Breast epithelium (tissue), 4 donors: ENCODE measurements at regions not wholly inside any gene's neighbourhood (a gene's known extent, or its start where the extent isn't known, plus 50 kb on each side); places are given as distances from the start of the nearest gene placed in this dataset.

Experiments used
- DNase-seq, 2 donors: peaks; one replicate each; pipeline ENCODE4 v3.0.0-alpha.2; 2019; ENCODE audit warnings: low spot score in 2 of 2
- H3K27ac ChIP-seq, 2 donors: fragments of 200-600 bp; sonication (generic) in 1 of 2; one replicate each; pipeline ENCODE4 v1.5.1; 2016 to 2019; ENCODE audit warnings: mild to moderate bottlenecking in 1 of 2
- H3K27me3 ChIP-seq, 2 donors: fragments of 200-600 bp; sonication (generic) in 1 of 2; one replicate each; pipeline versions ENCODE4 v1.5.1 to v1.6.0; 2017 to 2019; ENCODE audit warnings: control low read depth in 1 of 2, mild to moderate bottlenecking in 1 of 2
- H3K36me3 ChIP-seq: fragments of 200-600 bp; one replicate; pipeline ENCODE4 v1.5.1; 2019
- H3K4me1 ChIP-seq, 2 donors: fragments of 200-600 bp; sonication (generic); one replicate each; pipeline ENCODE4 v1.5.1; 2016 to 2019; ENCODE audit warnings: control low read depth in 1 of 2
- H3K4me3 ChIP-seq, 3 donors: fragments of 200-600 bp; sonication (generic); 1 replicate in 2 of 3; 2 replicates in 1 of 3; pipeline ENCODE4 v1.5.1; 2016 to 2019; ENCODE audit warnings: mild to moderate bottlenecking in 3 of 3, moderate library complexity in 2 of 3
- H3K9me3 ChIP-seq, 2 donors: fragments of 200-600 bp; sonication (generic) in 1 of 2; one replicate each; pipeline ENCODE4 v1.5.1; 2016 to 2019; ENCODE audit warnings: control low read depth in 1 of 2
- POLR2A ChIP-seq: fragments of 450-650 bp; IDR thresholded peaks from one replicate; pipeline ENCODE4 v1.6.1; 2016; ENCODE audit warnings: antibody characterized with exemption, mild to moderate bottlenecking, moderate library complexity
- POLR2AphosphoS5 ChIP-seq, 3 donors: sonication (generic); formaldehyde crosslinking; IDR thresholded peaks; one replicate each; pipeline ENCODE4 v1.6.1; 2017; ENCODE audit warnings: antibody characterized with exemption in 3 of 3
- intact Hi-C: fragments of 100-400 bp; cut with DNase I; formaldehyde crosslinking; loops from one replicate; pipeline ENCODE4 v1.15.1; 2023; ENCODE audit warnings: low total_unique reads
- TF ChIP-seq, protein P1 (sequence below), 3 donors: fragments of 450-650 bp; IDR thresholded peaks; one replicate each; pipeline ENCODE4 v1.5.1; 2016 to 2017; ENCODE audit warnings: antibody characterized with exemption in 3 of 3, mild to moderate bottlenecking in 3 of 3, moderate library complexity in 3 of 3

DNA sequence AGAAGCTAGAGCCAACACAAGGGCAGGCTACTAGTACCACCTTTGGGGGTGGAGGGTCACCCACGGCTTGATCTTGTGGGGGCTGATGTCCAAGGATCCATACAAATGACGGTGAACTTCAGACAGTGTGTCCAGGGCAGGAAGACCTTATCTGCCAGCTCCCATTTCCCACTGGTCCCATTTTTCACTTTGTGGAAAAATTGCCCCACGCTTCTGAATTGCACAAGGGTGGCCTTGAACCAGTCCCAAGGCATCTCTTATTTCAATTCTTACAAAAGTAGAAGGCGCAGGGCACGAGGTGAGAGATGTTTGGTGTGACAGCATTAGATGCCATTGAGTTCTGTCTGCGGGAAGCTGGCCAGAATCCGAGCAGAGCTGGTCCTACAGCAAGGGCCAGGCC, 252.7 kb upstream of the CELF2 start:
- Histone ChIP-seq H3K36me3 (no peaks in the 10 kb centered on the region), H3K4me3 (no peak overlapping the region), H3K4me1 (no peaks in the 10 kb centered on the region), H3K9me3 (no peaks in the 10 kb centered on the region), H3K27ac (no peak overlapping the region), H3K27me3 (no peaks in the 10 kb centered on the region)
- DNase-seq: no peak
- intact Hi-C loops: no loop called here
- TF ChIP-seq POLR2A (no peak), POLR2AphosphoS5 (IDR thresholded peaks at IDR 0.05) (no peak)
- TF ChIP-seq, protein P1, sequence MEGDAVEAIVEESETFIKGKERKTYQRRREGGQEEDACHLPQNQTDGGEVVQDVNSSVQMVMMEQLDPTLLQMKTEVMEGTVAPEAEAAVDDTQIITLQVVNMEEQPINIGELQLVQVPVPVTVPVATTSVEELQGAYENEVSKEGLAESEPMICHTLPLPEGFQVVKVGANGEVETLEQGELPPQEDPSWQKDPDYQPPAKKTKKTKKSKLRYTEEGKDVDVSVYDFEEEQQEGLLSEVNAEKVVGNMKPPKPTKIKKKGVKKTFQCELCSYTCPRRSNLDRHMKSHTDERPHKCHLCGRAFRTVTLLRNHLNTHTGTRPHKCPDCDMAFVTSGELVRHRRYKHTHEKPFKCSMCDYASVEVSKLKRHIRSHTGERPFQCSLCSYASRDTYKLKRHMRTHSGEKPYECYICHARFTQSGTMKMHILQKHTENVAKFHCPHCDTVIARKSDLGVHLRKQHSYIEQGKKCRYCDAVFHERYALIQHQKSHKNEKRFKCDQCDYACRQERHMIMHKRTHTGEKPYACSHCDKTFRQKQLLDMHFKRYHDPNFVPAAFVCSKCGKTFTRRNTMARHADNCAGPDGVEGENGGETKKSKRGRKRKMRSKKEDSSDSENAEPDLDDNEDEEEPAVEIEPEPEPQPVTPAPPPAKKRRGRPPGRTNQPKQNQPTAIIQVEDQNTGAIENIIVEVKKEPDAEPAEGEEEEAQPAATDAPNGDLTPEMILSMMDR (IDR thresholded peaks at IDR 0.05): no peak

- no peak overlapping the region for H3K4me3 ChIP-seq
- H3K27me3 ChIP-seq: no peaks in the 10 kb centered on the region
- H3K4me1 ChIP-seq: no peaks in the 10 kb centered on the region
- DNase-seq: no peak
- H3K27ac ChIP-seq: no peak overlapping the region
- no peak for TF ChIP-seq POLR2A
- TF ChIP-seq, protein P1 (IDR thresholded peaks at IDR 0.05): no peak
- no peak for TF ChIP-seq POLR2AphosphoS5 (IDR thresholded peaks at IDR 0.05)
- intact Hi-C loops: no loop called here
- H3K9me3 ChIP-seq: no peaks in the 10 kb centered on the region
- H3K36me3 ChIP-seq: no peaks in the 10 kb centered on the region
Observed at GRCh38 chr10:10772411-10772810, 245.3 kb upstream of the CELF2 start.

- Histone ChIP-seq H3K36me3 (no peaks in the 10 kb centered on the region), H3K27ac (no peak overlapping the region), H3K4me3 (no peak overlapping the region), H3K9me3 (no peaks in the 10 kb centered on the region), H3K27me3 (no peaks in the 10 kb centered on the region), H3K4me1 (no peaks in the 10 kb centered on the region)
- TF ChIP-seq, protein P1 (IDR thresholded peaks at IDR 0.05): no peak
- no peak for TF ChIP-seq POLR2A
- no peak for TF ChIP-seq POLR2AphosphoS5 (IDR thresholded peaks at IDR 0.05)
- intact Hi-C loops: no loop called here
- no peak for DNase-seq
Observed at GRCh38 chr10:10772874-10773508, 244.7 kb upstream of the CELF2 start.

GRCh38 chr10:10774416-10774815, 243.3 kb upstream of the CELF2 start:
- DNase-seq: no peak
- H3K36me3 ChIP-seq: no peaks in the 10 kb centered on the region

GRCh38 chr10:10776363-10776762, 241.3 kb upstream of the CELF2 start:
- Histone ChIP-seq H3K4me3 (no peak overlapping the region), H3K4me1 (no peaks in the 10 kb centered on the region), H3K36me3 (no peaks in the 10 kb centered on the region), H3K9me3 (no peaks in the 10 kb centered on the region), H3K27me3 (no peaks in the 10 kb centered on the region), H3K27ac (no peak overlapping the region)
- no peak for DNase-seq
- intact Hi-C loops: no loop called here
- no peak for TF ChIP-seq POLR2AphosphoS5 (IDR thresholded peaks at IDR 0.05)
- TF ChIP-seq, protein P1 (IDR thresholded peaks at IDR 0.05): no peak
- TF ChIP-seq POLR2A: no peak

More at GRCh38 chr10:10774416-10774815, 243.3 kb upstream of the CELF2 start:
- no peak overlapping the region for H3K4me3 ChIP-seq
- no peaks in the 10 kb centered on the region for H3K9me3 ChIP-seq
- TF ChIP-seq, protein P1 (IDR thresholded peaks at IDR 0.05): no peak
- TF ChIP-seq POLR2A (no peak), POLR2AphosphoS5 (IDR thresholded peaks at IDR 0.05) (no peak)
- intact Hi-C loops: no loop called here
- no peaks in the 10 kb centered on the region for H3K27me3 ChIP-seq
- no peaks in the 10 kb centered on the region for H3K4me1 ChIP-seq
- no peak overlapping the region for H3K27ac ChIP-seq
